H1 (cell line): ENCODE measurements at regions not wholly inside any gene's neighbourhood (a gene's known extent, or its start where the extent isn't known, plus 50 kb on each side); places are given as distances from the start of the nearest gene placed in this dataset.

Experiments used
- CTCF ChIA-PET: fragments of 300-600 bp; sonication (Branson Sonifier 250); formaldehyde crosslinking; loops from one replicate; lab custom pipeline; 2021; ENCODE audit not compliant: partially characterized antibody; lab: Charles Lee
- POLR2A ChIA-PET: fragments of 300-600 bp; sonication (Branson Sonifier 250); formaldehyde crosslinking; loops from one replicate; lab custom pipeline; 2021; ENCODE audit warnings: inconsistent platforms; ENCODE audit not compliant: partially characterized antibody; lab: Charles Lee
- DNase-seq, 2 experiments: peaks; one replicate each; pipeline versions ENCODE4 v3.0.0 to v3.0.0-alpha.2; 2010 to 2022; ENCODE audit warnings: low spot score in 2 of 2, low read depth in 1 of 2, mixed read lengths in 1 of 2
- FAIRE-seq: peaks from 2 replicates; lab custom pipeline; 2011; peaks lifted over from hg19 to GRCh38; lab: Jason Lieb, UNC
- H2AFZ ChIP-seq: 2 replicates; pipeline ENCODE4 v1.8.1; 2012; ENCODE audit warnings: low read length, inconsistent platforms
- H2AK5ac ChIP-seq: 2 replicates; pipeline ENCODE4 v1.6.1; 2013; ENCODE audit warnings: low read depth, low read length
- H2BK120ac ChIP-seq: replicated peaks from 2 replicates; pipeline ENCODE3; 2013; ENCODE audit warnings: low read depth, low read length, inconsistent platforms
- H2BK12ac ChIP-seq: 2 replicates; pipeline ENCODE4 v1.6.1; 2013; ENCODE audit warnings: low read depth, low read length
- H2BK15ac ChIP-seq: 2 replicates; pipeline ENCODE4 v1.6.1; 2013; ENCODE audit warnings: low read length
- H2BK20ac ChIP-seq: 2 replicates; pipeline ENCODE4 v1.6.1; 2013; ENCODE audit warnings: low read length
- H2BK5ac ChIP-seq: 2 replicates; pipeline ENCODE4 v1.6.1; 2013; ENCODE audit warnings: low read depth, low read length
- H3K14ac ChIP-seq: 2 replicates; pipeline ENCODE4 v1.6.1; 2013; ENCODE audit warnings: inconsistent platforms; ENCODE audit not compliant: insufficient read length
- H3K18ac ChIP-seq: 2 replicates; pipeline ENCODE4 v1.6.1; 2013; ENCODE audit warnings: low read length; ENCODE audit errors: extremely low read depth
- H3K23ac ChIP-seq: 2 replicates; pipeline ENCODE4 v1.6.1; 2013; ENCODE audit warnings: inconsistent platforms; ENCODE audit not compliant: insufficient read length
- H3K23me2 ChIP-seq: 2 replicates; pipeline ENCODE4 v1.6.1; 2013; ENCODE audit warnings: low read depth, low read length
- H3K27ac ChIP-seq: 2 replicates; pipeline ENCODE4 v1.6.1; 2011; ENCODE audit warnings: low read depth, low read length, inconsistent platforms
- H3K27me3 ChIP-seq, 4 experiments: replicated peaks in 1 of 4; 1 replicate in 1 of 4; 2 replicates in 3 of 4; pipeline versions ENCODE4 v1.6.1 to v1.8.1; 2011 to 2013; ENCODE audit warnings: low read length in 3 of 4, mild to moderate bottlenecking in 3 of 4, inconsistent platforms in 2 of 4, mixed read lengths in 2 of 4, moderate library complexity in 1 of 4; ENCODE audit not compliant: control insufficient read depth in 3 of 4, insufficient read depth in 3 of 4; ENCODE audit errors: extremely low read depth in 1 of 4
- H3K36me3 ChIP-seq, 4 experiments: 2 replicates each; pipeline versions ENCODE4 v1.6.1 to v1.8.1; 2011 to 2013; ENCODE audit warnings: mild to moderate bottlenecking in 4 of 4, low read length in 3 of 4, moderate library complexity in 2 of 4, control low read depth in 1 of 4, inconsistent platforms in 1 of 4; ENCODE audit not compliant: insufficient read depth in 4 of 4, control insufficient read depth in 2 of 4
- H3K4ac ChIP-seq: replicated peaks from 2 replicates; pipeline ENCODE3; 2013; ENCODE audit warnings: low read length, low read depth, mixed read lengths, inconsistent platforms; ENCODE audit not compliant: insufficient read length
- H3K4me1 ChIP-seq, 4 experiments: replicated peaks in 1 of 4; 1 replicate in 1 of 4; 2 replicates in 3 of 4; pipeline versions ENCODE4 v1.6.1 to v1.8.1; 2011 to 2013; ENCODE audit warnings: low read length in 3 of 4, inconsistent platforms in 2 of 4, mixed read lengths in 1 of 4; ENCODE audit not compliant: insufficient read depth in 4 of 4, control insufficient read depth in 3 of 4
- H3K4me2 ChIP-seq, 2 experiments: 2 replicates each; pipeline versions ENCODE4 v1.6.1 to v1.8.1; 2011 to 2013; ENCODE audit warnings: low read depth in 2 of 2, low read length in 2 of 2, control low read depth in 1 of 2, inconsistent platforms in 1 of 2, mild to moderate bottlenecking in 1 of 2; ENCODE audit not compliant: insufficient read depth in 1 of 2
- H3K4me3 ChIP-seq, 4 experiments: fragments of 200-600, 300-600 bp in 1 of 4; sonication (generic), shearing (Covaris generic), sonication (Bioruptor Twin) in 1 of 4; 2 replicates each; pipeline versions ENCODE4 v1.5.1 to v1.8.1; 2011 to 2016; ENCODE audit warnings: low read length in 4 of 4, low read depth in 3 of 4, control low read depth in 2 of 4, inconsistent platforms in 2 of 4, mild to moderate bottlenecking in 2 of 4, mixed read lengths in 1 of 4, moderate library complexity in 1 of 4; ENCODE audit not compliant: insufficient read depth in 2 of 4; ENCODE audit errors: extremely low read depth in 1 of 4
- H3K56ac ChIP-seq: replicated peaks from 2 replicates; pipeline ENCODE3; 2013; ENCODE audit warnings: low read depth, mild to moderate bottlenecking, mixed read lengths, low read length, inconsistent platforms; ENCODE audit not compliant: insufficient read length
- H3K79me1 ChIP-seq: 2 replicates; pipeline ENCODE4 v1.6.1; 2013; ENCODE audit warnings: low read depth, low read length, control low read depth
- H3K79me2 ChIP-seq, 2 experiments: 2 replicates each; pipeline versions ENCODE4 v1.6.1 to v1.8.1; 2012 to 2013; ENCODE audit warnings: low read length in 2 of 2, mild to moderate bottlenecking in 2 of 2, inconsistent platforms in 1 of 2; ENCODE audit not compliant: insufficient read depth in 2 of 2, control insufficient read depth in 1 of 2
- H3K9ac ChIP-seq, 4 experiments: replicated peaks in 1 of 4; 1 replicate in 1 of 4; 2 replicates in 3 of 4; pipeline versions ENCODE4 v1.6.1 to v1.8.1; 2011 to 2013; ENCODE audit warnings: low read depth in 3 of 4, low read length in 3 of 4, control low read depth in 2 of 4, mild to moderate bottlenecking in 2 of 4, moderate library complexity in 2 of 4, inconsistent platforms in 1 of 4; ENCODE audit errors: extremely low read depth in 1 of 4
- H3K9me3 ChIP-seq, 2 experiments: 2 replicates each; pipeline versions ENCODE4 v1.6.1 to v1.8.1; 2012 to 2013; ENCODE audit warnings: mild to moderate bottlenecking in 2 of 2, moderate library complexity in 2 of 2, control low read depth in 1 of 2, inconsistent platforms in 1 of 2, low read depth in 1 of 2, low read length in 1 of 2, mixed read lengths in 1 of 2; ENCODE audit not compliant: insufficient read depth in 2 of 2
- H4K20me1 ChIP-seq, 2 experiments: replicated peaks in 1 of 2; 2 replicates each; pipeline versions ENCODE3 to v1.8.1; 2011 to 2013; ENCODE audit warnings: inconsistent platforms in 2 of 2, low read length in 2 of 2, mild to moderate bottlenecking in 1 of 2; ENCODE audit not compliant: insufficient read depth in 2 of 2, control insufficient read depth in 1 of 2
- H4K5ac ChIP-seq: 2 replicates; pipeline ENCODE4 v1.6.1; 2013; ENCODE audit warnings: low read length, low read depth, mixed read lengths, inconsistent platforms; ENCODE audit not compliant: insufficient read length
- H4K8ac ChIP-seq: 2 replicates; pipeline ENCODE4 v1.8.0; 2013; ENCODE audit warnings: mild to moderate bottlenecking, moderate library complexity, low read length, inconsistent platforms; ENCODE audit not compliant: insufficient read depth; ENCODE audit errors: extremely low read depth
- H4K91ac ChIP-seq: replicated peaks from 2 replicates; pipeline ENCODE3; 2013; ENCODE audit warnings: low read length, mixed read lengths, inconsistent platforms; ENCODE audit not compliant: insufficient read length
- GABPA ChIP-seq: IDR thresholded peaks from 2 replicates; pipeline ENCODE4 v1.6.1; 2011; ENCODE audit warnings: mild to moderate bottlenecking, low read length, moderate library complexity, borderline replicate concordance; ENCODE audit not compliant: insufficient read depth
- WGBS, 2 experiments: shearing (Covaris generic) in 1 of 2; methylation state at CpG; one replicate each; pipeline versions ENCODE4 v1.1.6 to v1.1.7; 2013 to 2015; ENCODE audit warnings: low lambda C conversion rate in 2 of 2, mixed read lengths in 2 of 2, inconsistent platforms in 1 of 2, low coverage in 1 of 2, missing lambda C conversion rate in 1 of 2; ENCODE audit not compliant: insufficient replicate concordance in 2 of 2, insufficient coverage in 1 of 2, insufficient read length in 1 of 2; ENCODE audit errors: extremely low coverage in 1 of 2, missing lambda C conversion rate in 1 of 2; 5-methylcytosine and 5-hydroxymethylcytosine counted together

DNA sequence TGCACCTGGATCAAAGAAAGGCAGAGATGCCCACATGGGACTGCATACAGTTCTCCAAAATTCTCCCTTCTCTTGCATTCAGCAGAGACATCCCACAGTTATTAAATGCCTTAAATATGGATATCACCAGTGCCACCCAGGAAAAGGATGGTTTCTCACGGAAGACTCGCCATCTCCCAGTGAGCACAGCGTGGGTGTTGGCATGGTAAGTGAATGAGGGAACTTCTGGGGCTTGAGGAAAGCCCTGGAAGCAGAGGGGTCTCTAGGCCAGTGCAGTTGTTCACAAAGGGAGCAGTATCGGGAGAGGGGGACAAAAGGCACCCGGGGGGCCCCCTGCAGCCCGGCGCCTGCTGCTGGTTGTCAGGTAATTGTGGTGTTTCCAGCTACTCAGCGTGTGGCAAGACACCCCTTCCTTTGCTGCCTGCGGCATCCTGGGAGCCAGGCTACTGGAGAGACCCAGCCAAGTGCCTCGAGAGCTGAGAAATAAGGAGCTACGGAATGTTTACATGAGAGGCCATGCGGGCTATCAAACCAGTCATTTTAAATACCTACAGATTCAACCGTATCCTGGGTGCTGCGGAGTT lies 125.4 kb downstream of the PXDC1 start:
- ChIA-PET POLR2A (interaction anchor here (0.7 kb wide), 1 partner anchor 14 kb away, joined by 3 read pairs; no protein-coding TSS in a partner anchor), CTCF (interaction anchor here (0.7 to 2.6 kb wide), 3 partner anchors 105 to 223 kb away, joined by 3 to 11 read pairs (median 4); no protein-coding TSS in a partner anchor)
- H3K27ac ChIP-seq, result no peak overlapping the region
- H3K79me2 ChIP-seq, result no peaks in the 10 kb centered on the region
- H2AFZ ChIP-seq, result no peak overlapping the region
- no peak overlapping the region for H3K23ac ChIP-seq
- no peak overlapping the region for H3K18ac ChIP-seq
- DNase-seq (peak in 1 of 2 experiments; percentile 53), FAIRE-seq (no peak)
- no peaks in the 10 kb centered on the region for H4K20me1 ChIP-seq
- H4K8ac ChIP-seq, result no peak overlapping the region
- no peak overlapping the region for H3K14ac ChIP-seq
- peaks cover 0 to 2% (median 0%) of the 10 kb centered on the region in 4 experiments; a peak in 1 of 7 replicates for H3K27me3 ChIP-seq
- no peak for TF ChIP-seq GABPA
- H3K23me2 ChIP-seq, result no peaks in the 10 kb centered on the region
- 59% methylated on average over 14 of the region's 14 CpGs; no CpG with 5 or more reads in 1 of the 2 experiments for WGBS, 2 experiments
- no peak overlapping the region for H3K4me3 ChIP-seq
- H3K36me3 ChIP-seq, result no peaks in the 10 kb centered on the region
- no peak overlapping the region for H3K4me2 ChIP-seq
- H3K56ac ChIP-seq, result no peak overlapping the region
- H2AK5ac ChIP-seq, result no peak overlapping the region
- H3K4me1 ChIP-seq, result peaks cover 2 to 15% (median 10%) of the 10 kb centered on the region in 4 experiments
- no peak overlapping the region for H4K91ac ChIP-seq
- H4K5ac ChIP-seq, result no peak overlapping the region
- no peak overlapping the region for H2BK120ac ChIP-seq
- H3K9ac ChIP-seq, result no peak overlapping the region
- H2BK5ac ChIP-seq, result no peak overlapping the region
- H2BK15ac ChIP-seq, result no peak overlapping the region
- H2BK12ac ChIP-seq, result no peak overlapping the region
- no peak overlapping the region for H2BK20ac ChIP-seq
- no peaks in the 10 kb centered on the region for H3K79me1 ChIP-seq
- H3K4ac ChIP-seq, result no peak overlapping the region
- no peaks in the 10 kb centered on the region for H3K9me3 ChIP-seq
